ENCODE measurements at regions not wholly inside any gene's neighbourhood (a gene's known extent, or its start where the extent isn't known, plus 50 kb on each side); places are given as distances from the start of the nearest gene placed in this dataset.

DNA sequence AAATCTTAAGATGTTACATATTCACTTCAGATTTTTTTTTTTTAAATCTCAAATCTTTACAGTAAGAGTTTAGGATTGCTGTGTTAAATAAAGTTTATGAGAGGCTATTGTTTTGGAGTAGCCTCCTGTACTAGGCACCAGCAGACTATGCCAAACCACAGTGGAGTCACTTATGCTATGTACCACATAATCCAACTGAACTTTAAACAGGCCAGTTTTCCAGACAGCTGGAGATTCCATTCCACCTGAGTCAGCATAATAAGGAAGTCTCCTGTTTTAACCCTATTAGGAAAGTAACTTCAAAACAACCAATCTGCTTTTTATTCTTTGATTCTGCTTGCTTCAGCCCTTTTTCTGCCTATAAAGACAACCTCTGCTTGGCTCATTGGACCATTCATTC, 205.2 kb downstream of the CSNK1G3 start:
- peak; percentile 36 for DNase-seq
- H3K27me3 ChIP-seq (replicated peaks; ENCODE audit: insufficient read depth), result no peaks in the 10 kb centered on the region
- H3K4me1 ChIP-seq (ENCODE audit: insufficient read depth), result no peaks in the 10 kb centered on the region
- in situ Hi-C loops (cut with MboI), result no loop called here
- no peak overlapping the region for H3K27ac ChIP-seq
- no peak overlapping the region for H2AFZ ChIP-seq
- no peak overlapping the region for H3K4me3 ChIP-seq
- H4K20me1 ChIP-seq (ENCODE audit: insufficient read depth), result no peaks in the 10 kb centered on the region
- H3K4me2 ChIP-seq (ENCODE audit: unreplicated experiment), result no peak overlapping the region
- no peaks in the 10 kb centered on the region for H3K36me3 ChIP-seq (ENCODE audit: low read depth)
- H3K9ac ChIP-seq, result no peak overlapping the region
- no peaks in the 10 kb centered on the region for H3F3A ChIP-seq (ENCODE audit: insufficient read depth)
- TF ChIP-seq EZH2phosphoT487 (IDR thresholded peaks at IDR 0.05; ENCODE audit: insufficient read depth, low read depth) (no peak), EZH2 (IDR thresholded peaks at IDR 0.05; ENCODE audit: insufficient read depth, poor library complexity, severe bottlenecking) (no peak)
- no peaks in the 10 kb centered on the region for H3K9me2 ChIP-seq (ENCODE audit: insufficient read depth)
- H3K79me2 ChIP-seq (ENCODE audit: insufficient read depth), result no peaks in the 10 kb centered on the region
- H3K9me3 ChIP-seq (ENCODE audit: low read depth), result no peaks in the 10 kb centered on the region

DNA sequence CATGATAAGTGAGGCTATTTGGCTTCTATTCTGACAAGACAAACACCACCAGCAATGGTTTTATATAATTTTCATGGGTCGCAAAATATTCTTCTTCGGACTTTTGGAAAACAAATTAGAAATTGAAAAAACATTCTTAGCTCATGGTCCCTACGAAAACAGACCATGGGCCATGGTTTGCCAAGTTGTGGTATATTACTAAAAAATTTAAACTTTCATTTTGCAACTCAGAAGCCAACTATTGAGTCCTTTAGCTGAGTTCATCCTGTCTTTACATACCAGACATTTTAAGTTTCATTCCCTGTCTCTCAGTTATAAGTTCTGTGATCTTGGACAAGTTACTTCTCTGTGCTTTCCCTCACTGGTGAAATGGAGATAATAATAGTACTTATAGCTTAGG, 198.1 kb downstream of the CSNK1G3 start:
- WGBS, 2 experiments (ENCODE audit: low coverage in 1 of 2, low lambda C conversion rate in 2 of 2, missing lambda C conversion rate in 2 of 2), result 96% methylated on average over 3 of the region's 3 CpGs
- Histone ChIP-seq H3F3A (ENCODE audit: insufficient read depth) (peaks cover 53% of the 10 kb centered on the region), H4K20me1 (ENCODE audit: insufficient read depth) (no peaks in the 10 kb centered on the region), H3K36me3 (ENCODE audit: low read depth) (no peaks in the 10 kb centered on the region), H3K4me3 (no peak overlapping the region), H3K9me2 (ENCODE audit: insufficient read depth) (no peaks in the 10 kb centered on the region), H3K79me2 (ENCODE audit: insufficient read depth) (no peaks in the 10 kb centered on the region), H3K27ac (no peak overlapping the region), H3K9me3 (ENCODE audit: low read depth) (no peaks in the 10 kb centered on the region), H2AFZ (no peak overlapping the region; the same call in 1 of the 2 replicates), H3K9ac (no peak overlapping the region), H3K27me3 (replicated peaks; ENCODE audit: insufficient read depth) (no peaks in the 10 kb centered on the region), H3K4me2 (ENCODE audit: unreplicated experiment) (no peak overlapping the region), H3K4me1 (ENCODE audit: insufficient read depth) (peaks cover 38% of the 10 kb centered on the region)
- peak; percentile 5 for DNase-seq
- in situ Hi-C loops (cut with MboI), result no loop called here
- TF ChIP-seq EZH2 (IDR thresholded peaks at IDR 0.05; ENCODE audit: insufficient read depth, poor library complexity, severe bottlenecking) (no peak), EZH2phosphoT487 (IDR thresholded peaks at IDR 0.05; ENCODE audit: insufficient read depth, low read depth) (no peak)

DNA sequence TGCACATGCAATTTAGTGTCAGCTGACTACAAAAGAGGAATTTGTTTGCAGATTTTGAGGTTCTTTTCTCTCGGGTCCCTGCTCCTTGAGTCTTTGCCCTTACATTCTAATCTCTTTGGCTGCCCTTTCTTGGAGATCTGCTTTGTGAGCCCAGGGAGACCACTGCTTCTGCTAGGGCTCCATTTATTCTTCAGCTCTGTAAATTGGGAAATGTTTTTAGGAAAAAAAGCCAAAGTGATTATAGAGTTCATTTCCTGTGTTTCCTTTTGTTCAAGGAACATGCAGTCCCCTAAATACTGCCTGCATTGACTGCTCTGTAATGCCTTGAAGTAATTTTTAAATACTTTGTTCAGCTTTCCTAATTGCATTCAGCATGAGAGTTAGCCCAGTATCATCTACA, 197.4 kb downstream of the CSNK1G3 start:
- Histone ChIP-seq H3K27ac (no peak overlapping the region), H3K9ac (no peak overlapping the region), H2AFZ (0 out of 2 replicates have a peak overlapping the region, but pooled peaks have one; percentile 3), H3K9me2 (ENCODE audit: insufficient read depth) (no peaks in the 10 kb centered on the region), H3K4me3 (no peak overlapping the region), H3K36me3 (ENCODE audit: low read depth) (no peaks in the 10 kb centered on the region), H3K4me1 (ENCODE audit: insufficient read depth) (peaks cover 41% of the 10 kb centered on the region), H3F3A (ENCODE audit: insufficient read depth) (peaks cover 53% of the 10 kb centered on the region), H3K79me2 (ENCODE audit: insufficient read depth) (no peaks in the 10 kb centered on the region), H3K9me3 (ENCODE audit: low read depth) (no peaks in the 10 kb centered on the region), H3K27me3 (replicated peaks; ENCODE audit: insufficient read depth) (no peaks in the 10 kb centered on the region), H4K20me1 (ENCODE audit: insufficient read depth) (no peaks in the 10 kb centered on the region), H3K4me2 (ENCODE audit: unreplicated experiment) (no peak overlapping the region)
- DNase-seq, result no peak
- in situ Hi-C loops (cut with MboI), result no loop called here
- WGBS, 2 experiments (ENCODE audit: low coverage in 1 of 2, low lambda C conversion rate in 2 of 2, missing lambda C conversion rate in 2 of 2), result 65 to 82% methylated on average over 1 of the region's 1 CpG
- TF ChIP-seq EZH2 (IDR thresholded peaks at IDR 0.05; ENCODE audit: insufficient read depth, poor library complexity, severe bottlenecking), result no peak
- no peak for TF ChIP-seq EZH2phosphoT487 (IDR thresholded peaks at IDR 0.05; ENCODE audit: insufficient read depth, low read depth)

DNA sequence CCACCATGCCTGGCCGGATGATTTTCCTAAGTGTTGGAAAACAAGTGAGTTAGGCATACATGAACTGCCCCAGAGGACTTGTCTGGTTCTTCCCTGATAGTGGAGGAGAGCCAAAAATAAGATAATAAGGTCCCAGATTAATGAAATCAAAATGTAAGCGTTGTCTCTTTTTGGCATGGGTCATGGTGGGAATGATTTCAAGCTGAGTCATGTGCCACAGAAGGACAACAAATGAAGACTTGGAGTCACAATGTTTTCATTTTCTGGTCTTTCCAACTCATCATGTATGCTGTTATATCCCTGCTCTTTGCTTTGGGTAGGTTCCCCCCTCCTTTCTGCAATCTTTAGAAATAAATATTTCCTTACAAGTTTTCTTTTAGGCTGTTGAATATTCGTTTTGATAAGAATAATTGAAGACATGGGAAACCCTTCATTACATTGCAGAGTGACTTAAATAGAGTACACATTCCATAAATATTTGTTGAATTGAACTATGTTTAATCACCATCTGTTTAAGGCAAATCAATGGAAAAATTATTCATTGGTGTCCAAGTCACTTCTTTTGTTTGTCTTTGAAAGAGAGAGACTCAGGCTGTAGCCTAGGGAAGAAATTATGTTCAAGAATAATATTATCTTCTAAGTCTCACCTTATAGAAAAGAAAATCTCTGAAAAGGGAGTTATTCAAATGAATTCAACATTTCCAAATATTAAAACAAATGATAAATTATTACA, 196.3 kb downstream of the CSNK1G3 start:
- H3F3A ChIP-seq (ENCODE audit: insufficient read depth), result peaks cover 53% of the 10 kb centered on the region
- H3K27me3 ChIP-seq (replicated peaks; ENCODE audit: insufficient read depth), result no peaks in the 10 kb centered on the region
- H3K79me2 ChIP-seq (ENCODE audit: insufficient read depth), result no peaks in the 10 kb centered on the region
- in situ Hi-C loops (cut with MboI), result no loop called here
- WGBS, 2 experiments (ENCODE audit: low coverage in 1 of 2, low lambda C conversion rate in 2 of 2, missing lambda C conversion rate in 2 of 2), result 0% methylated on average over 3 of the region's 3 CpGs
- H3K4me1 ChIP-seq (ENCODE audit: insufficient read depth), result peaks cover 41% of the 10 kb centered on the region
- H3K4me2 ChIP-seq (ENCODE audit: unreplicated experiment), result peak overlapping the region; percentile 2
- TF ChIP-seq EZH2 (IDR thresholded peaks at IDR 0.05; ENCODE audit: insufficient read depth, poor library complexity, severe bottlenecking), result no peak
- TF ChIP-seq EZH2phosphoT487 (IDR thresholded peaks at IDR 0.05; ENCODE audit: insufficient read depth, low read depth), result 0 out of 2 replicates have a peak, but pooled peaks have one; percentile 43
- no peaks in the 10 kb centered on the region for H3K9me3 ChIP-seq (ENCODE audit: low read depth)
- no peaks in the 10 kb centered on the region for H3K9me2 ChIP-seq (ENCODE audit: insufficient read depth)
- H2AFZ ChIP-seq, result no peak overlapping the region
- no peak overlapping the region for H3K4me3 ChIP-seq
- peak; percentile 84 for DNase-seq
- H3K36me3 ChIP-seq (ENCODE audit: low read depth), result no peaks in the 10 kb centered on the region
- H3K9ac ChIP-seq, result no peak overlapping the region
- no peaks in the 10 kb centered on the region for H4K20me1 ChIP-seq (ENCODE audit: insufficient read depth)
- peak overlapping the region; percentile 59 for H3K27ac ChIP-seq

DNA sequence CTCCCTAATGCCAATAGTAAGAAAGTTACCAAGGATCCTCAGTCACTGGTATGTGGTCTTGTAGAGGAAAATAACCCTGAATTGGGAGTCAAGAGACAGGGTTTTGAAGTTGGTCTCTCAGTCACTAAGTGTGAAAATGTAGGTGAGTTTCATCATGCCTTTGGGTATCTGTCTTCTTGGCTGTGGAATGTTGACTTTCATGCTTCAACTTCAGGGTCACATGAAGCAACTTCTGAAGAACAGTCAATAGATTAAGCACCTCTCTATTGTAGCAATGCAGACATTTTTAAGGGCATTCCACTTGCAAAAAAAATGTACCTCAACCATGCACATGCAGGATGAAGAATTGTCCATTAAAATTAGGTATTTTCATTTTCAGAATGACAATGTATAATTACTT, 194.6 kb downstream of the CSNK1G3 start:
- Histone ChIP-seq H4K20me1 (ENCODE audit: insufficient read depth) (no peaks in the 10 kb centered on the region), H3K79me2 (ENCODE audit: insufficient read depth) (no peaks in the 10 kb centered on the region), H3K9ac (no peak overlapping the region), H3K4me1 (ENCODE audit: insufficient read depth) (peaks cover 46% of the 10 kb centered on the region), H2AFZ (no peak overlapping the region), H3K27me3 (replicated peaks; ENCODE audit: insufficient read depth) (no peaks in the 10 kb centered on the region), H3K4me2 (ENCODE audit: unreplicated experiment) (no peak overlapping the region), H3K36me3 (ENCODE audit: low read depth) (no peaks in the 10 kb centered on the region), H3K27ac (peak overlapping the region; percentile 37), H3K9me2 (ENCODE audit: insufficient read depth) (no peaks in the 10 kb centered on the region), H3F3A (ENCODE audit: insufficient read depth) (peaks cover 64% of the 10 kb centered on the region), H3K9me3 (ENCODE audit: low read depth) (no peaks in the 10 kb centered on the region), H3K4me3 (no peak overlapping the region)
- no peak for TF ChIP-seq EZH2phosphoT487 (IDR thresholded peaks at IDR 0.05; ENCODE audit: insufficient read depth, low read depth)
- no peak for TF ChIP-seq EZH2 (IDR thresholded peaks at IDR 0.05; ENCODE audit: insufficient read depth, poor library complexity, severe bottlenecking)
- in situ Hi-C loops (cut with MboI), result no loop called here
- DNase-seq, result no peak
